ENCODE measurements at regions not wholly inside any gene's neighbourhood (a gene's known extent, or its start where the extent isn't known, plus 50 kb on each side); places are given as distances from the start of the nearest gene placed in this dataset.

DNA sequence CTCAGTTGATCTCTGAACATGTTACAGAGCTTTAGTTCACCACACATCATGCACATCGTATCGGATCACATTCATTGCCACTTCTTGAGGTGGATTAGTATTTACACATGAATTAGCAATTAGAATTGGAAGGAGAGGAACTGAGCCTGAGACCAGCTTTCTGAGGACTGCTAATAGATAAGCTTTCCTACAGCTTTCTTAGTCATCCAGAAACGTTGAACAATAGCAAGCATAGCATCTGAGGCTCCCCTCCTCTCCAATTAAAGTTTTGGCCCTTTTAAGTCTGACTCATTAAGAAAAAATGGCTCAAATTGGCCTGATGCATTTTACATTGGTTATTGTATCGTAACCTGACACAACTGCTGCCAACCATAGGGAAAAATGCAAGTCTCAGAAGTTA lies 1130.4 kb downstream of the CDH8 start:
- Mint-ChIP-seq H3K9me3 (no peaks in the 10 kb centered on the region), H3K27me3 (ENCODE audit: insufficient read depth, low read depth, poor library complexity) (no peaks in the 10 kb centered on the region), H3K4me1 (peaks cover 6% of the 10 kb centered on the region; the same call in 2 of the 3 replicates), H3K4me3 (no peak overlapping the region), H3K27ac (no peak overlapping the region), H3K36me3 (ENCODE audit: low read depth) (no peaks in the 10 kb centered on the region)
- no peaks in the 10 kb centered on the region for H3F3A ChIP-seq (replicated peaks; ENCODE audit: low read depth)
- no peak overlapping the region for H3K4me3 ChIP-seq
- no peaks in the 10 kb centered on the region for H3K4me1 ChIP-seq (ENCODE audit: insufficient read depth)
- H2AFZ ChIP-seq: peak overlapping the region; percentile 33; the same call in 1 of the 2 replicates
- H4K20me1 ChIP-seq (replicated peaks; ENCODE audit: insufficient read depth): no peaks in the 10 kb centered on the region
- H3K36me3 ChIP-seq (ENCODE audit: insufficient read depth): no peaks in the 10 kb centered on the region
- no peak for ATAC-seq
- H3K9me2 ChIP-seq (ENCODE audit: insufficient read depth): no peaks in the 10 kb centered on the region
- H3K27me3 ChIP-seq (ENCODE audit: insufficient read depth): no peaks in the 10 kb centered on the region
- DNase-seq (ENCODE audit: low spot score): no peak
- H3K79me2 ChIP-seq (replicated peaks; ENCODE audit: insufficient read depth): no peaks in the 10 kb centered on the region
- H3K4me2 ChIP-seq: no peak overlapping the region
- no peak overlapping the region for H3K27ac ChIP-seq (ENCODE audit: low read depth)
- TF ChIP-seq EZH2phosphoT487 (IDR thresholded peaks at IDR 0.05; ENCODE audit: unreplicated experiment) (no peak), JUNB (IDR thresholded peaks at IDR 0.05; ENCODE audit: unreplicated experiment) (no peak), NANOG (IDR thresholded peaks at IDR 0.05; ENCODE audit: borderline replicate concordance) (no peak), POLR2AphosphoS5 (IDR thresholded peaks at IDR 0.05; ENCODE audit: low read depth) (no peak), ZNF114 (CRISPR knock-in tag; IDR thresholded peaks at IDR 0.05) (no peak), STAT1 (IDR thresholded peaks at IDR 0.05; ENCODE audit: unreplicated experiment) (no peak), ZNF331 (CRISPR knock-in tag; IDR thresholded peaks at IDR 0.05; ENCODE audit: low read depth) (no peak), CREB1 (CRISPR knock-in tag; IDR thresholded peaks at IDR 0.05; ENCODE audit: low read depth) (no peak), EZH2 (IDR thresholded peaks at IDR 0.05; ENCODE audit: low read depth, unreplicated experiment) (no peak)
- TF ChIP-seq, protein P1, sequence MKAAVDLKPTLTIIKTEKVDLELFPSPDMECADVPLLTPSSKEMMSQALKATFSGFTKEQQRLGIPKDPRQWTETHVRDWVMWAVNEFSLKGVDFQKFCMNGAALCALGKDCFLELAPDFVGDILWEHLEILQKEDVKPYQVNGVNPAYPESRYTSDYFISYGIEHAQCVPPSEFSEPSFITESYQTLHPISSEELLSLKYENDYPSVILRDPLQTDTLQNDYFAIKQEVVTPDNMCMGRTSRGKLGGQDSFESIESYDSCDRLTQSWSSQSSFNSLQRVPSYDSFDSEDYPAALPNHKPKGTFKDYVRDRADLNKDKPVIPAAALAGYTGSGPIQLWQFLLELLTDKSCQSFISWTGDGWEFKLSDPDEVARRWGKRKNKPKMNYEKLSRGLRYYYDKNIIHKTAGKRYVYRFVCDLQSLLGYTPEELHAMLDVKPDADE (IDR thresholded peaks at IDR 0.05): no peak
- TF ChIP-seq, protein P2, sequence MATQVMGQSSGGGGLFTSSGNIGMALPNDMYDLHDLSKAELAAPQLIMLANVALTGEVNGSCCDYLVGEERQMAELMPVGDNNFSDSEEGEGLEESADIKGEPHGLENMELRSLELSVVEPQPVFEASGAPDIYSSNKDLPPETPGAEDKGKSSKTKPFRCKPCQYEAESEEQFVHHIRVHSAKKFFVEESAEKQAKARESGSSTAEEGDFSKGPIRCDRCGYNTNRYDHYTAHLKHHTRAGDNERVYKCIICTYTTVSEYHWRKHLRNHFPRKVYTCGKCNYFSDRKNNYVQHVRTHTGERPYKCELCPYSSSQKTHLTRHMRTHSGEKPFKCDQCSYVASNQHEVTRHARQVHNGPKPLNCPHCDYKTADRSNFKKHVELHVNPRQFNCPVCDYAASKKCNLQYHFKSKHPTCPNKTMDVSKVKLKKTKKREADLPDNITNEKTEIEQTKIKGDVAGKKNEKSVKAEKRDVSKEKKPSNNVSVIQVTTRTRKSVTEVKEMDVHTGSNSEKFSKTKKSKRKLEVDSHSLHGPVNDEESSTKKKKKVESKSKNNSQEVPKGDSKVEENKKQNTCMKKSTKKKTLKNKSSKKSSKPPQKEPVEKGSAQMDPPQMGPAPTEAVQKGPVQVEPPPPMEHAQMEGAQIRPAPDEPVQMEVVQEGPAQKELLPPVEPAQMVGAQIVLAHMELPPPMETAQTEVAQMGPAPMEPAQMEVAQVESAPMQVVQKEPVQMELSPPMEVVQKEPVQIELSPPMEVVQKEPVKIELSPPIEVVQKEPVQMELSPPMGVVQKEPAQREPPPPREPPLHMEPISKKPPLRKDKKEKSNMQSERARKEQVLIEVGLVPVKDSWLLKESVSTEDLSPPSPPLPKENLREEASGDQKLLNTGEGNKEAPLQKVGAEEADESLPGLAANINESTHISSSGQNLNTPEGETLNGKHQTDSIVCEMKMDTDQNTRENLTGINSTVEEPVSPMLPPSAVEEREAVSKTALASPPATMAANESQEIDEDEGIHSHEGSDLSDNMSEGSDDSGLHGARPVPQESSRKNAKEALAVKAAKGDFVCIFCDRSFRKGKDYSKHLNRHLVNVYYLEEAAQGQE (IDR thresholded peaks at IDR 0.05; ENCODE audit: unreplicated experiment): no peak
- TF ChIP-seq, protein P3, sequence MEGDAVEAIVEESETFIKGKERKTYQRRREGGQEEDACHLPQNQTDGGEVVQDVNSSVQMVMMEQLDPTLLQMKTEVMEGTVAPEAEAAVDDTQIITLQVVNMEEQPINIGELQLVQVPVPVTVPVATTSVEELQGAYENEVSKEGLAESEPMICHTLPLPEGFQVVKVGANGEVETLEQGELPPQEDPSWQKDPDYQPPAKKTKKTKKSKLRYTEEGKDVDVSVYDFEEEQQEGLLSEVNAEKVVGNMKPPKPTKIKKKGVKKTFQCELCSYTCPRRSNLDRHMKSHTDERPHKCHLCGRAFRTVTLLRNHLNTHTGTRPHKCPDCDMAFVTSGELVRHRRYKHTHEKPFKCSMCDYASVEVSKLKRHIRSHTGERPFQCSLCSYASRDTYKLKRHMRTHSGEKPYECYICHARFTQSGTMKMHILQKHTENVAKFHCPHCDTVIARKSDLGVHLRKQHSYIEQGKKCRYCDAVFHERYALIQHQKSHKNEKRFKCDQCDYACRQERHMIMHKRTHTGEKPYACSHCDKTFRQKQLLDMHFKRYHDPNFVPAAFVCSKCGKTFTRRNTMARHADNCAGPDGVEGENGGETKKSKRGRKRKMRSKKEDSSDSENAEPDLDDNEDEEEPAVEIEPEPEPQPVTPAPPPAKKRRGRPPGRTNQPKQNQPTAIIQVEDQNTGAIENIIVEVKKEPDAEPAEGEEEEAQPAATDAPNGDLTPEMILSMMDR (conservative IDR thresholded peaks at IDR 0.05; ENCODE audit: low read depth in 2 of 2): no peak
- TF ChIP-seq, protein P4, sequence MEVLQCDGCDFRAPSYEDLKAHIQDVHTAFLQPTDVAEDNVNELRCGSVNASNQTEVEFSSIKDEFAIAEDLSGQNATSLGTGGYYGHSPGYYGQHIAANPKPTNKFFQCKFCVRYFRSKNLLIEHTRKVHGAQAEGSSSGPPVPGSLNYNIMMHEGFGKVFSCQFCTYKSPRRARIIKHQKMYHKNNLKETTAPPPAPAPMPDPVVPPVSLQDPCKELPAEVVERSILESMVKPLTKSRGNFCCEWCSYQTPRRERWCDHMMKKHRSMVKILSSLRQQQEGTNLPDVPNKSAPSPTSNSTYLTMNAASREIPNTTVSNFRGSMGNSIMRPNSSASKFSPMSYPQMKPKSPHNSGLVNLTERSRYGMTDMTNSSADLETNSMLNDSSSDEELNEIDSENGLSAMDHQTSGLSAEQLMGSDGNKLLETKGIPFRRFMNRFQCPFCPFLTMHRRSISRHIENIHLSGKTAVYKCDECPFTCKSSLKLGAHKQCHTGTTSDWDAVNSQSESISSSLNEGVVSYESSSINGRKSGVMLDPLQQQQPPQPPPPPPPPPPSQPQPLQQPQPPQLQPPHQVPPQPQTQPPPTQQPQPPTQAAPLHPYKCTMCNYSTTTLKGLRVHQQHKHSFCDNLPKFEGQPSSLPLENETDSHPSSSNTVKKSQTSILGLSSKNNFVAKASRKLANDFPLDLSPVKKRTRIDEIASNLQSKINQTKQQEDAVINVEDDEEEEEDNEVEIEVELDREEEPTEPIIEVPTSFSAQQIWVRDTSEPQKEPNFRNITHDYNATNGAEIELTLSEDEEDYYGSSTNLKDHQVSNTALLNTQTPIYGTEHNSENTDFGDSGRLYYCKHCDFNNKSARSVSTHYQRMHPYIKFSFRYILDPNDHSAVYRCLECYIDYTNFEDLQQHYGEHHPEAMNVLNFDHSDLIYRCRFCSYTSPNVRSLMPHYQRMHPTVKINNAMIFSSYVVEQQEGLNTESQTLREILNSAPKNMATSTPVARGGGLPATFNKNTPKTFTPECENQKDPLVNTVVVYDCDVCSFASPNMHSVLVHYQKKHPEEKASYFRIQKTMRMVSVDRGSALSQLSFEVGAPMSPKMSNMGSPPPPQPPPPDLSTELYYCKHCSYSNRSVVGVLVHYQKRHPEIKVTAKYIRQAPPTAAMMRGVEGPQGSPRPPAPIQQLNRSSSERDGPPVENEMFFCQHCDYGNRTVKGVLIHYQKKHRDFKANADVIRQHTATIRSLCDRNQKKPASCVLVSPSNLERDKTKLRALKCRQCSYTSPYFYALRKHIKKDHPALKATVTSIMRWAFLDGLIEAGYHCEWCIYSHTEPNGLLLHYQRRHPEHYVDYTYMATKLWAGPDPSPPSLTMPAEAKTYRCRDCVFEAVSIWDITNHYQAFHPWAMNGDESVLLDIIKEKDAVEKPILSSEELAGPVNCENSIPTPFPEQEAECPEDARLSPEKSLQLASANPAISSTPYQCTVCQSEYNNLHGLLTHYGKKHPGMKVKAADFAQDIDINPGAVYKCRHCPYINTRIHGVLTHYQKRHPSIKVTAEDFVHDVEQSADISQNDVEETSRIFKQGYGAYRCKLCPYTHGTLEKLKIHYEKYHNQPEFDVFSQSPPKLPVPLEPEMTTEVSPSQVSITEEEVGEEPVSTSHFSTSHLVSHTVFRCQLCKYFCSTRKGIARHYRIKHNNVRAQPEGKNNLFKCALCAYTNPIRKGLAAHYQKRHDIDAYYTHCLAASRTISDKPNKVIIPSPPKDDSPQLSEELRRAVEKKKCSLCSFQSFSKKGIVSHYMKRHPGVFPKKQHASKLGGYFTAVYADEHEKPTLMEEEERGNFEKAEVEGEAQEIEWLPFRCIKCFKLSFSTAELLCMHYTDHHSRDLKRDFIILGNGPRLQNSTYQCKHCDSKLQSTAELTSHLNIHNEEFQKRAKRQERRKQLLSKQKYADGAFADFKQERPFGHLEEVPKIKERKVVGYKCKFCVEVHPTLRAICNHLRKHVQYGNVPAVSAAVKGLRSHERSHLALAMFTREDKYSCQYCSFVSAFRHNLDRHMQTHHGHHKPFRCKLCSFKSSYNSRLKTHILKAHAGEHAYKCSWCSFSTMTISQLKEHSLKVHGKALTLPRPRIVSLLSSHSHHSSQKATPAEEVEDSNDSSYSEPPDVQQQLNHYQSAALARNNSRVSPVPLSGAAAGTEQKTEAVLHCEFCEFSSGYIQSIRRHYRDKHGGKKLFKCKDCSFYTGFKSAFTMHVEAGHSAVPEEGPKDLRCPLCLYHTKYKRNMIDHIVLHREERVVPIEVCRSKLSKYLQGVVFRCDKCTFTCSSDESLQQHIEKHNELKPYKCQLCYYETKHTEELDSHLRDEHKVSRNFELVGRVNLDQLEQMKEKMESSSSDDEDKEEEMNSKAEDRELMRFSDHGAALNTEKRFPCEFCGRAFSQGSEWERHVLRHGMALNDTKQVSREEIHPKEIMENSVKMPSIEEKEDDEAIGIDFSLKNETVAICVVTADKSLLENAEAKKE (CRISPR knock-in tag; IDR thresholded peaks at IDR 0.05): no peak
